ENCODE measurements at regions not wholly inside any gene's neighbourhood (a gene's known extent, or its start where the extent isn't known, plus 50 kb on each side); places are given as distances from the start of the nearest gene placed in this dataset.

DNA sequence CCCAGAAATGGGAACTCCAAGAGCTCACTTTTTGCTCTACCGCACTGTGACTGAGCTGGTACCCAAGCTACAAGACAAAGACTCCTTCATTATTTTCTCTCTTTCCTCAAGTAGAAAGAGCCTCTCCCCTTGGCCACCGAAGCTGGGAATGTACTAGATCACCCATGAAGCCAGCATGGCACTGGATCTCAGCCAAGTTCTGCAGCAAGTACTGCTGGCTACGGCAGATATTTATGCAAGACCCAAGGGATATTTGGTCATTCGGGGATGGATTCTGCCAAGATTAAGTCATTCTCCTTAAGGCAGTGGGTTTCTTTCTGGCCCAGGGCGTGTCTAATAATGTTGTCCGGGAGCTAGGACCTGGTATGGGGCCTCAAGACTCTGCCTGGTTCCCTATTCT is 633.5 kb downstream of the SLITRK1 start:
- Histone ChIP-seq H3K9me3 (ENCODE audit: low read depth) (peaks cover 6% of the 10 kb centered on the region), H3K4me1 (ENCODE audit: insufficient read depth) (no peaks in the 10 kb centered on the region), H3K27ac (no peak overlapping the region), H4K20me1 (ENCODE audit: insufficient read depth, poor library complexity, severe bottlenecking) (no peaks in the 10 kb centered on the region), H3K27me3 (no peaks in the 10 kb centered on the region), H3K4me2 (no peak overlapping the region), H2AFZ (no peak overlapping the region), H3K79me2 (no peaks in the 10 kb centered on the region), H3K9me2 (replicated peaks; ENCODE audit: insufficient read depth) (no peaks in the 10 kb centered on the region), H3K4me3 (no peak overlapping the region), H3K36me3 (replicated peaks; ENCODE audit: insufficient read depth, low read depth) (no peaks in the 10 kb centered on the region)
- no peak for DNase-seq (ENCODE audit: low spot score)
- TF ChIP-seq CTCF (IDR thresholded peaks at IDR 0.05; ENCODE audit: poor library complexity) (no peak), EZH2phosphoT487 (IDR thresholded peaks at IDR 0.05; ENCODE audit: low read depth, severe bottlenecking, unreplicated experiment) (no peak), EZH2 (IDR thresholded peaks at IDR 0.05; ENCODE audit: borderline replicate concordance) (no peak)
- WGBS (ENCODE audit: low lambda C conversion rate, missing lambda C conversion rate), result 87% methylated on average over 6 of the region's 6 CpGs

DNA sequence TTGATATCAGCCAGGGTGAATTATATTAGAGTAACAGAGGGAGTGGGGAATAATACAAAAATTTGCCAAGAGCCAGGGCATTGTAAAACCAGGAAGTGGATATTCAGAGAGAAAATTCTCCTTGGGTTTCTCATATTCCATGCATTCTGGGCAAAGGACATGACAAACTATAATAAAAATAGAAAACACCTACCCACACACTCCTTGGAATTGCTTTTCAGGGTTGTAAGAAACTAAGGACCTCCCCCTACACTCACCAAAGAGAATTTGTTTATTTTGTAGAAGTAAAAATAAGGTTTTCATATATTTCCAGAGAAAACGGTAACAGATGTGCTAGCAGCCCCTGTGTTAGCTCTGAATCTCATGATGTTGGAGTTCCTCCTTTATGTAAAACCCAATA is 649.6 kb downstream of the SLITRK1 start:
- Histone ChIP-seq H3K27me3 (no peaks in the 10 kb centered on the region), H3K4me1 (ENCODE audit: insufficient read depth) (no peaks in the 10 kb centered on the region), H3K9me2 (replicated peaks; ENCODE audit: insufficient read depth) (no peaks in the 10 kb centered on the region), H3K4me3 (no peak overlapping the region), H4K20me1 (ENCODE audit: insufficient read depth, poor library complexity, severe bottlenecking) (no peaks in the 10 kb centered on the region), H3K27ac (no peak overlapping the region), H3K36me3 (replicated peaks; ENCODE audit: insufficient read depth, low read depth) (no peaks in the 10 kb centered on the region), H3K79me2 (no peaks in the 10 kb centered on the region), H3K9me3 (ENCODE audit: low read depth) (no peaks in the 10 kb centered on the region), H2AFZ (no peak overlapping the region), H3K4me2 (no peak overlapping the region)
- 73% methylated on average over 1 of the region's 1 CpG for WGBS (ENCODE audit: low lambda C conversion rate, missing lambda C conversion rate)
- no peak for DNase-seq (ENCODE audit: low spot score)
- TF ChIP-seq EZH2phosphoT487 (IDR thresholded peaks at IDR 0.05; ENCODE audit: low read depth, severe bottlenecking, unreplicated experiment), result no peak
- no peak for TF ChIP-seq CTCF (IDR thresholded peaks at IDR 0.05; ENCODE audit: poor library complexity)
- TF ChIP-seq EZH2 (IDR thresholded peaks at IDR 0.05; ENCODE audit: borderline replicate concordance), result no peak

GRCh38 chr13:83229574-83230305 is 652.5 kb downstream of the SLITRK1 start:
- Histone ChIP-seq H4K20me1 (ENCODE audit: insufficient read depth, poor library complexity, severe bottlenecking) (no peaks in the 10 kb centered on the region), H3K79me2 (no peaks in the 10 kb centered on the region), H3K4me3 (no peak overlapping the region), H3K4me2 (no peak overlapping the region), H3K9me3 (ENCODE audit: low read depth) (no peaks in the 10 kb centered on the region), H3K27ac (no peak overlapping the region), H3K27me3 (no peaks in the 10 kb centered on the region), H3K9me2 (replicated peaks; ENCODE audit: insufficient read depth) (no peaks in the 10 kb centered on the region), H3K36me3 (replicated peaks; ENCODE audit: insufficient read depth, low read depth) (no peaks in the 10 kb centered on the region), H3K4me1 (ENCODE audit: insufficient read depth) (no peaks in the 10 kb centered on the region), H2AFZ (no peak overlapping the region)
- TF ChIP-seq CTCF (IDR thresholded peaks at IDR 0.05; ENCODE audit: poor library complexity) (no peak), EZH2 (IDR thresholded peaks at IDR 0.05; ENCODE audit: borderline replicate concordance) (no peak), EZH2phosphoT487 (IDR thresholded peaks at IDR 0.05; ENCODE audit: low read depth, severe bottlenecking, unreplicated experiment) (no peak)
- 63% methylated on average over 1 of the region's 1 CpG for WGBS (ENCODE audit: low lambda C conversion rate, missing lambda C conversion rate)
- no peak for DNase-seq (ENCODE audit: low spot score)

All from hepatocyte (in vitro differentiated cells).